PFSK-1 (cell line): ENCODE measurements at regions not wholly inside any gene's neighbourhood (a gene's known extent, or its start where the extent isn't known, plus 50 kb on each side); places are given as distances from the start of the nearest gene placed in this dataset.

Experiments used
- FOXP2 ChIP-seq: optimal IDR thresholded peaks from 2 replicates; pipeline ENCODE3; 2011; ENCODE audit warnings: borderline replicate concordance, control low read depth, inconsistent platforms; ENCODE audit not compliant: insufficient read depth; ENCODE audit errors: extremely low read length, extremely low read depth
- POLR2AphosphoS5 ChIP-seq: IDR thresholded peaks from 2 replicates; pipeline ENCODE4 v1.6.1; 2012; ENCODE audit warnings: low read depth, mild to moderate bottlenecking, control low read depth, low read length, moderate library complexity
- REST ChIP-seq, 2 experiments: IDR thresholded peaks; 2 replicates each; pipeline versions ENCODE4 v1.6.1 to v1.8.0; 2011 to 2012; ENCODE audit warnings: low read depth in 2 of 2, low read length in 2 of 2, control low read depth in 1 of 2, inconsistent platforms in 1 of 2, mild to moderate bottlenecking in 1 of 2, moderate library complexity in 1 of 2; ENCODE audit not compliant: insufficient read depth in 1 of 2
- SIN3A ChIP-seq: IDR thresholded peaks from 2 replicates; pipeline ENCODE4 v1.6.1; 2012; ENCODE audit warnings: mild to moderate bottlenecking, low read length, moderate library complexity, borderline replicate concordance; ENCODE audit not compliant: insufficient read depth

GRCh38 chr6:21377356-21377755, 216.2 kb upstream of the SOX4 start:
- TF ChIP-seq REST (IDR thresholded peaks at IDR 0.05; ENCODE audit: insufficient read depth in 1 of 2, low read depth in 2 of 2, low read length in 2 of 2) (no peak), SIN3A (no peak), POLR2AphosphoS5 (no peak), FOXP2 (no peak)
